Stomach (tissue), 4 donors: ENCODE measurements at regions not wholly inside any gene's neighbourhood (a gene's known extent, or its start where the extent isn't known, plus 50 kb on each side); places are given as distances from the start of the nearest gene placed in this dataset.

Experiments used
- POLR2A ChIP-seq, 4 donors: fragments of 450-650 bp; IDR thresholded peaks; one replicate each; pipeline ENCODE4 v1.6.1; 2016; ENCODE audit warnings: antibody characterized with exemption in 4 of 4, control low read depth in 2 of 4, mild to moderate bottlenecking in 1 of 4, moderate library complexity in 1 of 4
- POLR2AphosphoS5 ChIP-seq, 3 donors: sonication (generic); formaldehyde crosslinking; IDR thresholded peaks; one replicate each; pipeline ENCODE4 v1.6.1; 2016; ENCODE audit warnings: antibody characterized with exemption in 3 of 3
- TF ChIP-seq, protein P1 (sequence below), 7 experiments: fragments of 450-650 bp in 4 of 7; fragments of 200-600 bp in 3 of 7; sonication (generic) in 3 of 7; IDR thresholded peaks; one replicate each; pipeline ENCODE4 v1.5.1; 2016 to 2019; ENCODE audit warnings: antibody characterized with exemption in 7 of 7, control low read depth in 2 of 7, mild to moderate bottlenecking in 1 of 7

DNA sequence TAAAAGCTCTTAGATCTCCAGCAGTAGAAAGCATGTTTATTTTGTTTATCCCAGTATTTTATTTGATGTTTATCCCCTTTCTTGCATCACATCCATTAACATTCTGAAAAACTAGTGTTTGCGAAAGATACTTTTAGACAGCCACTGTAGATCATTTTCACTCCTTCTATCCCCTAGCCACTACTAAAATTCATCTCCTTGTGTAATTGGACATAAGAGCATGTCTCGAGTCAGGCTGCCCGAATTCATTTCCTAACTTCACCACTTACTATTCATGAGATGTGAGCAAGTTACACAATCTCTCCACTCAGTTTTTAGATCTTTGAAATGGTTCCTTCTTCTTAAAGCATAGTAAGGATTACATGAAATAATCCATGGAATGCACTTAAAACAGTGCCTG lies 514.0 kb downstream of the KLF5 start:
- no peak for TF ChIP-seq POLR2A (IDR thresholded peaks at IDR 0.05)
- TF ChIP-seq, protein P1, sequence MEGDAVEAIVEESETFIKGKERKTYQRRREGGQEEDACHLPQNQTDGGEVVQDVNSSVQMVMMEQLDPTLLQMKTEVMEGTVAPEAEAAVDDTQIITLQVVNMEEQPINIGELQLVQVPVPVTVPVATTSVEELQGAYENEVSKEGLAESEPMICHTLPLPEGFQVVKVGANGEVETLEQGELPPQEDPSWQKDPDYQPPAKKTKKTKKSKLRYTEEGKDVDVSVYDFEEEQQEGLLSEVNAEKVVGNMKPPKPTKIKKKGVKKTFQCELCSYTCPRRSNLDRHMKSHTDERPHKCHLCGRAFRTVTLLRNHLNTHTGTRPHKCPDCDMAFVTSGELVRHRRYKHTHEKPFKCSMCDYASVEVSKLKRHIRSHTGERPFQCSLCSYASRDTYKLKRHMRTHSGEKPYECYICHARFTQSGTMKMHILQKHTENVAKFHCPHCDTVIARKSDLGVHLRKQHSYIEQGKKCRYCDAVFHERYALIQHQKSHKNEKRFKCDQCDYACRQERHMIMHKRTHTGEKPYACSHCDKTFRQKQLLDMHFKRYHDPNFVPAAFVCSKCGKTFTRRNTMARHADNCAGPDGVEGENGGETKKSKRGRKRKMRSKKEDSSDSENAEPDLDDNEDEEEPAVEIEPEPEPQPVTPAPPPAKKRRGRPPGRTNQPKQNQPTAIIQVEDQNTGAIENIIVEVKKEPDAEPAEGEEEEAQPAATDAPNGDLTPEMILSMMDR (IDR thresholded peaks at IDR 0.05): no peak
- TF ChIP-seq POLR2AphosphoS5 (IDR thresholded peaks at IDR 0.05): no peak
